ENCODE measurements at regions not wholly inside any gene's neighbourhood (a gene's known extent, or its start where the extent isn't known, plus 50 kb on each side); places are given as distances from the start of the nearest gene placed in this dataset.

DNA sequence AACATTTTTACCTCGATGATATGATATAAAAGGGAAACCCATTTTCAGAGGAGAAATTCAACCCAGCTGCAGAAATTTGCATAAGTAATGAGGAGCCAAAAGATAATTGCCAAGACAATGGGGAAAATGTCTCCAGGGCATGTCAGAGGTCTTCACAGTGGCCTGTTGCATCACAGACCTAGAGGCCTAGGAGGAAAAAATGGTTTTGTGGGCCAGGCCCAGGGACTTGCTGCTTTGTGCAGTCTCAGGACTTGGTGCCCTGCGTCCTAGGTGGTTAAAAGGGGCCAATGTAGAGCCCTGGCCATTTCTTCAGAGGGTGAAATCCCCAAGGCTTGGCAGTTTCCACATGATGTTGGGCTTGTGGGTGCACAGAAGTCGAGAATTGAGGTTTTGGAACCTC is 106.9 kb downstream of the CPXCR1 start:
- Histone ChIP-seq H3K79me2 (ENCODE audit: control insufficient read depth, insufficient read depth, low read length) (no peaks in the 10 kb centered on the region), H3K9me1 (replicated peaks; ENCODE audit: control insufficient read depth, extremely low read depth, insufficient read depth, low read length) (no peaks in the 10 kb centered on the region), H3K27me3 (ENCODE audit: control insufficient read depth in 2 of 2, insufficient read depth in 2 of 2, low read length in 2 of 2) (no peaks in the 10 kb centered on the region), H3K9me3 (replicated peaks; ENCODE audit: control insufficient read depth, insufficient read depth, low read length) (no peaks in the 10 kb centered on the region), H3K4me2 (ENCODE audit: insufficient read depth, low read length) (no peak overlapping the region), H4K20me1 (replicated peaks; ENCODE audit: control insufficient read depth, extremely low read depth, insufficient read depth, low read length) (no peaks in the 10 kb centered on the region), H3K36me3 (ENCODE audit: control insufficient read depth in 2 of 2, extremely low read depth in 1 of 2, insufficient read depth in 2 of 2, low read length in 2 of 2) (no peaks in the 10 kb centered on the region), H3K4me1 (ENCODE audit: control insufficient read depth, extremely low read depth, insufficient read depth, low read length) (no peaks in the 10 kb centered on the region), H2AFZ (ENCODE audit: low read depth, low read length) (no peak overlapping the region), H3K27ac (ENCODE audit: insufficient read depth, low read depth, low read length) (no peak overlapping the region), H3K9ac (replicated peaks; ENCODE audit: extremely low read depth, insufficient read depth, low read length) (no peak overlapping the region), H3K4me3 (replicated peaks in 1 of 3; ENCODE audit: insufficient read depth in 1 of 3, low read depth in 1 of 3, low read length in 3 of 3) (no peak overlapping the region)
- ChIA-PET CTCF (no interaction called here), POLR2A (no interaction called here)
- TF ChIP-seq FOS (IDR thresholded peaks at IDR 0.05; ENCODE audit: borderline replicate concordance, insufficient read depth, low read length) (no peak), JUN (IDR thresholded peaks at IDR 0.05; ENCODE audit: borderline replicate concordance, insufficient read depth, insufficient read length, low read depth) (no peak), MYC (IDR thresholded peaks at IDR 0.05; ENCODE audit: low read depth, low read length) (no peak), POLR2A (IDR thresholded peaks at IDR 0.05; ENCODE audit: low read depth, low read length) (no peak), POLR2AphosphoS5 (IDR thresholded peaks at IDR 0.05; ENCODE audit: insufficient read depth, low read depth, low read length) (no peak), EZH2 (IDR thresholded peaks at IDR 0.05; ENCODE audit: borderline replicate concordance, low read depth, low read length, severe bottlenecking) (no peak), GATA2 (IDR thresholded peaks at IDR 0.05; ENCODE audit: insufficient read depth, insufficient read length, low read depth, low read length) (no peak)
- TF ChIP-seq, protein P1, sequence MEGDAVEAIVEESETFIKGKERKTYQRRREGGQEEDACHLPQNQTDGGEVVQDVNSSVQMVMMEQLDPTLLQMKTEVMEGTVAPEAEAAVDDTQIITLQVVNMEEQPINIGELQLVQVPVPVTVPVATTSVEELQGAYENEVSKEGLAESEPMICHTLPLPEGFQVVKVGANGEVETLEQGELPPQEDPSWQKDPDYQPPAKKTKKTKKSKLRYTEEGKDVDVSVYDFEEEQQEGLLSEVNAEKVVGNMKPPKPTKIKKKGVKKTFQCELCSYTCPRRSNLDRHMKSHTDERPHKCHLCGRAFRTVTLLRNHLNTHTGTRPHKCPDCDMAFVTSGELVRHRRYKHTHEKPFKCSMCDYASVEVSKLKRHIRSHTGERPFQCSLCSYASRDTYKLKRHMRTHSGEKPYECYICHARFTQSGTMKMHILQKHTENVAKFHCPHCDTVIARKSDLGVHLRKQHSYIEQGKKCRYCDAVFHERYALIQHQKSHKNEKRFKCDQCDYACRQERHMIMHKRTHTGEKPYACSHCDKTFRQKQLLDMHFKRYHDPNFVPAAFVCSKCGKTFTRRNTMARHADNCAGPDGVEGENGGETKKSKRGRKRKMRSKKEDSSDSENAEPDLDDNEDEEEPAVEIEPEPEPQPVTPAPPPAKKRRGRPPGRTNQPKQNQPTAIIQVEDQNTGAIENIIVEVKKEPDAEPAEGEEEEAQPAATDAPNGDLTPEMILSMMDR (IDR thresholded peaks at IDR 0.05; ENCODE audit: extremely low read depth in 1 of 2, insufficient read depth in 1 of 2, low read depth in 1 of 2, low read length in 2 of 2), result no peak
- TF ChIP-seq, protein P2, sequence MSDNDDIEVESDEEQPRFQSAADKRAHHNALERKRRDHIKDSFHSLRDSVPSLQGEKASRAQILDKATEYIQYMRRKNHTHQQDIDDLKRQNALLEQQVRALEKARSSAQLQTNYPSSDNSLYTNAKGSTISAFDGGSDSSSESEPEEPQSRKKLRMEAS (IDR thresholded peaks at IDR 0.05; ENCODE audit: insufficient read depth, insufficient read length), result no peak
- intact Hi-C loops (cut with micrococcal nuclease), result no loop called here
- dilution Hi-C loops (cut with MboI; ENCODE audit: extremely low pct_ligation_motif_present, low sequenced_read_pairs), result no loop called here
- no TSS peak for BruUV-seq (replicated peaks)
- no peak for DNase-seq (ENCODE audit: low read depth, low spot score)
- no peak for FAIRE-seq
